Left lung (tissue), 4 donors: ENCODE measurements at regions not wholly inside any gene's neighbourhood (a gene's known extent, or its start where the extent isn't known, plus 50 kb on each side); places are given as distances from the start of the nearest gene placed in this dataset.

Source experiments
- ATAC-seq: fragments of 200-7000 bp; cut with Tn5 transposase; one replicate; pipeline ENCODE4 v1.9.1; 2020; ENCODE audit warnings: moderate library complexity
- DNase-seq, 4 donors: peaks; one replicate each; pipeline ENCODE4 v3.0.0-alpha.2; 2013 to 2020
- H3K27ac ChIP-seq, 2 donors: fragments of 200-600 bp; sonication (generic) in 1 of 2; one replicate each; pipeline versions ENCODE4 v1.5.0 to v1.8.0; 2020 to 2021
- H3K27me3 ChIP-seq, 2 donors: fragments of 200-600 bp; sonication (generic) in 1 of 2; one replicate each; pipeline versions ENCODE4 v1.5.0 to v1.8.0; 2020 to 2021
- H3K36me3 ChIP-seq, 2 donors: fragments of 200-600 bp; sonication (generic) in 1 of 2; one replicate each; pipeline versions ENCODE4 v1.5.0 to v1.8.0; 2020 to 2021
- H3K4me1 ChIP-seq, 2 donors: fragments of 200-600 bp; one replicate each; pipeline ENCODE4 v1.8.0; 2021
- H3K4me3 ChIP-seq, 2 donors: fragments of 200-600 bp; sonication (generic) in 1 of 2; one replicate each; pipeline versions ENCODE4 v1.5.0 to v1.8.0; 2020 to 2021; ENCODE audit warnings: mild to moderate bottlenecking in 1 of 2
- H3K9me3 ChIP-seq, 2 donors: fragments of 200-600 bp; sonication (generic) in 1 of 2; one replicate each; pipeline versions ENCODE4 v1.5.0 to v1.8.0; 2020 to 2021
- CTCF ChIP-seq, 2 donors: fragments of 200-600 bp; sonication (generic) in 1 of 2; IDR thresholded peaks; one replicate each; pipeline versions ENCODE4 v1.5.0 to v1.8.0; 2021; ENCODE audit warnings: antibody characterized with exemption in 2 of 2
- intact Hi-C, 2 donors: fragments of 100-400 bp; cut with DNase I; formaldehyde crosslinking; loops; one replicate each; pipeline versions ENCODE4 v1.11.2 to v1.14.2; 2022
- donor health status: DM: no; HTN: yes; CAD: no.
- donor health status: DM: no; HTN: no; CAD: no.

GRCh38 chr3:88460369-88460768, 310.6 kb downstream of the C3orf38 start:
- intact Hi-C loops: no loop called here
- ATAC-seq: no peak
- Histone ChIP-seq H3K4me3 (no peak overlapping the region), H3K27me3 (no peaks in the 10 kb centered on the region), H3K4me1 (no peaks in the 10 kb centered on the region), H3K9me3 (peaks cover 0 to 8% of the 10 kb centered on the region in 2 donors), H3K27ac (no peak overlapping the region), H3K36me3 (no peaks in the 10 kb centered on the region)
- no peak for TF ChIP-seq CTCF (IDR thresholded peaks at IDR 0.05)
- DNase-seq: no peak

GRCh38 chr3:88462230-88462629, 312.5 kb downstream of the C3orf38 start:
- no peak for TF ChIP-seq CTCF (IDR thresholded peaks at IDR 0.05)
- H3K4me1 ChIP-seq: no peaks in the 10 kb centered on the region
- no peak overlapping the region for H3K4me3 ChIP-seq
- DNase-seq (no peak), ATAC-seq (no peak)
- no peaks in the 10 kb centered on the region for H3K27me3 ChIP-seq
- no peaks in the 10 kb centered on the region for H3K36me3 ChIP-seq
- H3K9me3 ChIP-seq: peaks cover 0 to 10% of the 10 kb centered on the region in 2 donors
- intact Hi-C loops: no loop called here
- H3K27ac ChIP-seq: no peak overlapping the region

- no peak for ATAC-seq
- H3K36me3 ChIP-seq: no peaks in the 10 kb centered on the region
- H3K4me1 ChIP-seq: no peaks in the 10 kb centered on the region
- H3K4me3 ChIP-seq: no peak overlapping the region
- TF ChIP-seq CTCF (IDR thresholded peaks at IDR 0.05): no peak
- H3K27ac ChIP-seq: no peak overlapping the region
- peaks cover 0 to 3% of the 10 kb centered on the region in 2 donors for H3K9me3 ChIP-seq
- DNase-seq: no peak
- intact Hi-C loops: no loop called here
- H3K27me3 ChIP-seq: no peaks in the 10 kb centered on the region
Observed at GRCh38 chr3:88467191-88467590, 317.4 kb downstream of the C3orf38 start.

- Histone ChIP-seq H3K27me3 (no peaks in the 10 kb centered on the region), H3K27ac (no peak overlapping the region), H3K36me3 (no peaks in the 10 kb centered on the region), H3K4me3 (no peak overlapping the region), H3K4me1 (no peaks in the 10 kb centered on the region), H3K9me3 (peaks cover 0 to 4% of the 10 kb centered on the region in 2 donors)
- ATAC-seq (no peak), DNase-seq (no peak)
- no peak for TF ChIP-seq CTCF (IDR thresholded peaks at IDR 0.05)
- intact Hi-C loops: no loop called here
Observed at GRCh38 chr3:88469216-88469615, 319.5 kb downstream of the C3orf38 start.

- Histone ChIP-seq H3K36me3 (no peaks in the 10 kb centered on the region), H3K9me3 (peaks cover 0 to 4% of the 10 kb centered on the region in 2 donors), H3K4me1 (no peaks in the 10 kb centered on the region), H3K27me3 (no peaks in the 10 kb centered on the region), H3K27ac (no peak overlapping the region), H3K4me3 (no peak overlapping the region)
- no peak for TF ChIP-seq CTCF (IDR thresholded peaks at IDR 0.05)
- ATAC-seq (peak; percentile 54), DNase-seq (peak in 2 of 4 donors; percentile 2 to 33)
- intact Hi-C loops: no loop called here
Observed at GRCh38 chr3:88478460-88478859, 328.7 kb downstream of the C3orf38 start.
